Calu3 (cell line): ENCODE measurements at regions not wholly inside any gene's neighbourhood (a gene's known extent, or its start where the extent isn't known, plus 50 kb on each side); places are given as distances from the start of the nearest gene placed in this dataset.

Experiments used
- BruUV-seq: library from RNA; stranded (reverse); fragments of 400-500 nt; replicated peaks from 2 replicates; lab custom pipeline; 2021; lab: Mats Ljungman, UMichigan
- CTCF ChIA-PET: fragments of 300-600 bp; sonication (Branson Sonifier 250); formaldehyde crosslinking; loops from one replicate; lab custom pipeline; 2022; ENCODE audit warnings: antibody characterized with exemption; lab: Charles Lee
- DNase-seq: peaks from one replicate; pipeline ENCODE4 v3.0.0; 2022
- H3K27ac Mint-ChIP-seq: one replicate; pipeline ENCODE4 v1.8.0; 2022; ENCODE audit warnings: mixed read lengths; ENCODE audit not compliant: unreplicated experiment
- H3K27me3 Mint-ChIP-seq: one replicate; pipeline ENCODE4 v1.8.0; 2022; ENCODE audit warnings: mixed read lengths; ENCODE audit not compliant: unreplicated experiment
- H3K36me3 Mint-ChIP-seq: one replicate; pipeline ENCODE4 v1.8.0; 2022; ENCODE audit warnings: mild to moderate bottlenecking, moderate library complexity, mixed read lengths; ENCODE audit not compliant: insufficient read depth, unreplicated experiment
- H3K4me1 Mint-ChIP-seq: one replicate; pipeline ENCODE4 v1.8.0; 2022; ENCODE audit warnings: mild to moderate bottlenecking, low read depth, mixed read lengths; ENCODE audit not compliant: unreplicated experiment
- H3K4me3 Mint-ChIP-seq: one replicate; pipeline ENCODE4 v1.8.0; 2022; ENCODE audit warnings: mild to moderate bottlenecking, low read depth, moderate library complexity, mixed read lengths; ENCODE audit not compliant: unreplicated experiment
- H3K9me3 Mint-ChIP-seq: one replicate; pipeline ENCODE4 v1.8.0; 2022; ENCODE audit warnings: low read depth, mixed read lengths; ENCODE audit not compliant: unreplicated experiment
- intact Hi-C: fragments of 100-400 bp; cut with micrococcal nuclease; formaldehyde crosslinking; loops from one replicate; pipeline ENCODE4 v1.10.0; 2022; ENCODE audit not compliant: unreplicated experiment
- TF ChIP-seq, protein P1 (sequence below): fragments of 200-600 bp; IDR thresholded peaks from one replicate; pipeline ENCODE4 v1.8.0; 2022; ENCODE audit warnings: antibody characterized with exemption; ENCODE audit not compliant: unreplicated experiment

- intact Hi-C loops, result no loop called here
- Mint-ChIP-seq H3K27ac (no peak overlapping the region), H3K9me3 (no peaks in the 10 kb centered on the region), H3K36me3 (no peaks in the 10 kb centered on the region), H3K4me3 (no peak overlapping the region), H3K4me1 (peaks cover 25% of the 10 kb centered on the region), H3K27me3 (no peaks in the 10 kb centered on the region)
- CTCF ChIA-PET, result no interaction called here
- no peak for DNase-seq
- no TSS peak for BruUV-seq
- TF ChIP-seq, protein P1, sequence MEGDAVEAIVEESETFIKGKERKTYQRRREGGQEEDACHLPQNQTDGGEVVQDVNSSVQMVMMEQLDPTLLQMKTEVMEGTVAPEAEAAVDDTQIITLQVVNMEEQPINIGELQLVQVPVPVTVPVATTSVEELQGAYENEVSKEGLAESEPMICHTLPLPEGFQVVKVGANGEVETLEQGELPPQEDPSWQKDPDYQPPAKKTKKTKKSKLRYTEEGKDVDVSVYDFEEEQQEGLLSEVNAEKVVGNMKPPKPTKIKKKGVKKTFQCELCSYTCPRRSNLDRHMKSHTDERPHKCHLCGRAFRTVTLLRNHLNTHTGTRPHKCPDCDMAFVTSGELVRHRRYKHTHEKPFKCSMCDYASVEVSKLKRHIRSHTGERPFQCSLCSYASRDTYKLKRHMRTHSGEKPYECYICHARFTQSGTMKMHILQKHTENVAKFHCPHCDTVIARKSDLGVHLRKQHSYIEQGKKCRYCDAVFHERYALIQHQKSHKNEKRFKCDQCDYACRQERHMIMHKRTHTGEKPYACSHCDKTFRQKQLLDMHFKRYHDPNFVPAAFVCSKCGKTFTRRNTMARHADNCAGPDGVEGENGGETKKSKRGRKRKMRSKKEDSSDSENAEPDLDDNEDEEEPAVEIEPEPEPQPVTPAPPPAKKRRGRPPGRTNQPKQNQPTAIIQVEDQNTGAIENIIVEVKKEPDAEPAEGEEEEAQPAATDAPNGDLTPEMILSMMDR, result no peak
Measured at GRCh38 chr11:69423611-69424385, 57.7 kb upstream of the LINC01488 start.

GRCh38 chr11:69424748-69425147, 56.7 kb upstream of the LINC01488 start:
- no peak for DNase-seq
- Mint-ChIP-seq H3K36me3 (no peaks in the 10 kb centered on the region), H3K4me1 (peaks cover 25% of the 10 kb centered on the region), H3K9me3 (no peaks in the 10 kb centered on the region), H3K27me3 (no peaks in the 10 kb centered on the region), H3K4me3 (no peak overlapping the region), H3K27ac (no peak overlapping the region)
- BruUV-seq, result no TSS peak
- CTCF ChIA-PET, result no interaction called here
- intact Hi-C loops, result no loop called here
- TF ChIP-seq, protein P1, result no peak

GRCh38 chr11:69425444-69425843, 56.0 kb upstream of the LINC01488 start:
- Mint-ChIP-seq H3K4me1 (peaks cover 25% of the 10 kb centered on the region), H3K9me3 (no peaks in the 10 kb centered on the region), H3K4me3 (no peak overlapping the region), H3K36me3 (no peaks in the 10 kb centered on the region), H3K27me3 (no peaks in the 10 kb centered on the region), H3K27ac (no peak overlapping the region)
- intact Hi-C loops, result no loop called here
- DNase-seq, result no peak
- TF ChIP-seq, protein P1, result no peak
- no TSS peak for BruUV-seq
- CTCF ChIA-PET, result no interaction called here

- no peak for DNase-seq
- Mint-ChIP-seq H3K4me1 (peaks cover 27% of the 10 kb centered on the region), H3K36me3 (no peaks in the 10 kb centered on the region), H3K27ac (no peak overlapping the region), H3K4me3 (no peak overlapping the region), H3K9me3 (no peaks in the 10 kb centered on the region), H3K27me3 (no peaks in the 10 kb centered on the region)
- intact Hi-C loops, result no loop called here
- CTCF ChIA-PET, result no interaction called here
- no TSS peak for BruUV-seq
- TF ChIP-seq, protein P1, result no peak
Measured at GRCh38 chr11:69425895-69426544, 55.4 kb upstream of the LINC01488 start.
